SU-DHL-6 (cell line): ENCODE measurements at regions not wholly inside any gene's neighbourhood (a gene's known extent, or its start where the extent isn't known, plus 50 kb on each side); places are given as distances from the start of the nearest gene placed in this dataset.

Experiments
- H2AFZ ChIP-seq: fragments of 200-600 bp; sonication (generic); 2 replicates; pipeline ENCODE4 v1.6.1; 2014; ENCODE audit warnings: low read depth, mild to moderate bottlenecking, moderate library complexity, mixed read lengths, antibody characterized with exemption, low read length; ENCODE audit not compliant: severe bottlenecking
- H3F3A ChIP-seq: fragments of 200-600 bp; shearing (Covaris generic); 2 replicates; pipeline ENCODE4 v1.6.0; 2016; ENCODE audit warnings: antibody characterized with exemption, mild to moderate bottlenecking; ENCODE audit not compliant: insufficient read depth
- H3K27ac ChIP-seq: fragments of 200-600 bp; sonication (generic); 2 replicates; pipeline ENCODE4 v1.5.1; 2016; ENCODE audit warnings: low read depth, mild to moderate bottlenecking, low read length, moderate library complexity, mixed read lengths
- H3K27me3 ChIP-seq: fragments of 200-600 bp; sonication (generic), shearing (Covaris generic); 2 replicates; pipeline ENCODE4 v1.6.0; 2014; ENCODE audit warnings: mild to moderate bottlenecking, low read length
- H3K36me3 ChIP-seq: fragments of 200-600 bp; sonication (generic); 2 replicates; pipeline ENCODE4 v1.6.1; 2014; ENCODE audit warnings: mild to moderate bottlenecking, low read length, mixed read lengths
- H3K4me2 ChIP-seq: fragments of 300-600, 200-600 bp; shearing (Covaris generic), sonication (generic); 2 replicates; pipeline ENCODE4 v1.6.0; 2014; ENCODE audit warnings: low read length, low read depth, mild to moderate bottlenecking; ENCODE audit not compliant: poor library complexity, severe bottlenecking
- H3K4me3 ChIP-seq: fragments of 200-600 bp; sonication (generic); 2 replicates; pipeline ENCODE4 v1.5.1; 2014; ENCODE audit warnings: antibody characterized with exemption, low read length, mild to moderate bottlenecking, mixed read lengths; ENCODE audit not compliant: insufficient read depth, poor library complexity, severe bottlenecking
- H3K79me2 ChIP-seq: fragments of 200-600 bp; sonication (generic); 2 replicates; pipeline ENCODE4 v1.6.1; 2014; ENCODE audit warnings: mild to moderate bottlenecking, low read length, moderate library complexity; ENCODE audit not compliant: insufficient read depth
- H3K9ac ChIP-seq: fragments of 200-600 bp; sonication (generic); 2 replicates; pipeline ENCODE4 v1.7.0; 2014; ENCODE audit warnings: mild to moderate bottlenecking, low read length
- H3K9me2 ChIP-seq: fragments of 200-600 bp; sonication (generic); replicated peaks from 2 replicates; pipeline ENCODE4 v1.6.1; 2014; ENCODE audit warnings: low read length; ENCODE audit not compliant: insufficient read depth
- H3K9me3 ChIP-seq: fragments of 200-600 bp; sonication (generic); 2 replicates; pipeline ENCODE4 v1.6.1; 2014; ENCODE audit warnings: low read length, mixed read lengths; ENCODE audit not compliant: insufficient read depth
- H4K20me1 ChIP-seq: fragments of 200-600 bp; sonication (generic); 2 replicates; pipeline ENCODE4 v1.6.1; 2014; ENCODE audit warnings: low read depth, mild to moderate bottlenecking, antibody characterized with exemption, low read length, moderate library complexity, mixed read lengths
- EZH2phosphoT487 ChIP-seq: fragments of 200-600 bp; sonication (generic), shearing (Covaris generic); conservative IDR thresholded peaks from 2 replicates; pipeline ENCODE4 v1.6.1; 2018; ENCODE audit warnings: mild to moderate bottlenecking, antibody characterized with exemption, low read length, moderate library complexity, mixed read lengths
- TF ChIP-seq, protein P1 (sequence below): fragments of 200-600 bp; sonication (generic); IDR thresholded peaks from one replicate; pipeline ENCODE4 v1.5.1; 2017; ENCODE audit warnings: antibody characterized with exemption, mild to moderate bottlenecking, low read length, moderate library complexity; ENCODE audit not compliant: insufficient read depth, poor library complexity, severe bottlenecking

DNA sequence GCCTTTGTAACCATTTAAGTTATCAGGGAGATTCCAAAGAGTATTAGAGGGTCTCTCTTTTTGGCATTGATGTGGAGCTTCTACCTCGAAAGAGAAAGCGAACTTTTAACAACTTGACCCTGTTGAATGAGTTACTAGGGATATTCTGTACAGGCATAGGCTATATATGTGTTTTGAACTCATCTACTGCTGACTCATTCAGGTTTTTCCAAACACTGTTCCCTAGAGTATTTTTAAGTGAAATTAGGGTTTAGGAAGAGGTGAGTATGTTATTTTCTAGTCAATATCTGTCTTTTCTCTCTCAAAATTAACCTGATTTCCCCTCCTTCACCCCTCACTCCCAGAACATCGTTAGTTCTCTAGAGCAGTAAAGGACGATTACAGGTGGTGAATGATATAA is 228.1 kb upstream of the C2CD4B start:
- Histone ChIP-seq H3K79me2 (no peaks in the 10 kb centered on the region), H4K20me1 (no peaks in the 10 kb centered on the region), H3K9me2 (no peaks in the 10 kb centered on the region), H3K27ac (no peak overlapping the region), H3K4me2 (no peak overlapping the region), H3K9ac (no peak overlapping the region), H3F3A (no peaks in the 10 kb centered on the region), H3K27me3 (no peaks in the 10 kb centered on the region), H3K36me3 (no peaks in the 10 kb centered on the region), H3K4me3 (no peak overlapping the region), H3K9me3 (no peaks in the 10 kb centered on the region; the same call in 1 of the 2 replicates), H2AFZ (no peak overlapping the region)
- TF ChIP-seq, protein P1, sequence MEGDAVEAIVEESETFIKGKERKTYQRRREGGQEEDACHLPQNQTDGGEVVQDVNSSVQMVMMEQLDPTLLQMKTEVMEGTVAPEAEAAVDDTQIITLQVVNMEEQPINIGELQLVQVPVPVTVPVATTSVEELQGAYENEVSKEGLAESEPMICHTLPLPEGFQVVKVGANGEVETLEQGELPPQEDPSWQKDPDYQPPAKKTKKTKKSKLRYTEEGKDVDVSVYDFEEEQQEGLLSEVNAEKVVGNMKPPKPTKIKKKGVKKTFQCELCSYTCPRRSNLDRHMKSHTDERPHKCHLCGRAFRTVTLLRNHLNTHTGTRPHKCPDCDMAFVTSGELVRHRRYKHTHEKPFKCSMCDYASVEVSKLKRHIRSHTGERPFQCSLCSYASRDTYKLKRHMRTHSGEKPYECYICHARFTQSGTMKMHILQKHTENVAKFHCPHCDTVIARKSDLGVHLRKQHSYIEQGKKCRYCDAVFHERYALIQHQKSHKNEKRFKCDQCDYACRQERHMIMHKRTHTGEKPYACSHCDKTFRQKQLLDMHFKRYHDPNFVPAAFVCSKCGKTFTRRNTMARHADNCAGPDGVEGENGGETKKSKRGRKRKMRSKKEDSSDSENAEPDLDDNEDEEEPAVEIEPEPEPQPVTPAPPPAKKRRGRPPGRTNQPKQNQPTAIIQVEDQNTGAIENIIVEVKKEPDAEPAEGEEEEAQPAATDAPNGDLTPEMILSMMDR, result no peak
- no peak for TF ChIP-seq EZH2phosphoT487

DNA sequence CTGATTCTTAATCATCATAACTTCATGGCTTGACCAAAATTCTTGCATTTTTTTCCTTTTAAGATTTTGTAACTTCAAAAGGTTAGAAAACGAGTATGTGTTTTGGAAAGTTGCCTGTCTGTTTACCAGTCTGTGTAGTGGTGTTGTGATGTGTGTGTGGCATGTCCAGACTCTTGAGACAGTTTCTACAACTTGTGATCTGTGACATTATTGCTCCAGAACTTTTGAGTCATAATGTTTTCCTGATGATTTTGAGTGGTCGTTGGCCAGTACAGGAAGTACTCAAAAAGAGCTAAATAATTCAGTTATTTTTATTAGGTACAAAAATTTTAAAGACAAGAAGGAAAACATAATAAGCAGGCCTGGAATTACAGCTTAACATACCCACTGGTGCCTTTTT is 229.0 kb upstream of the C2CD4B start:
- H3K36me3 ChIP-seq, result no peaks in the 10 kb centered on the region
- no peaks in the 10 kb centered on the region for H4K20me1 ChIP-seq
- no peak overlapping the region for H3K4me3 ChIP-seq
- H3K79me2 ChIP-seq, result no peaks in the 10 kb centered on the region
- H3K4me2 ChIP-seq, result no peak overlapping the region
- H3K9ac ChIP-seq, result no peak overlapping the region
- H3K9me2 ChIP-seq, result no peaks in the 10 kb centered on the region
- H3K9me3 ChIP-seq, result no peaks in the 10 kb centered on the region; the same call in 1 of the 2 replicates
- no peaks in the 10 kb centered on the region for H3F3A ChIP-seq
- TF ChIP-seq EZH2phosphoT487, result no peak
- TF ChIP-seq, protein P1, result no peak
- no peak overlapping the region for H3K27ac ChIP-seq
- H3K27me3 ChIP-seq, result no peaks in the 10 kb centered on the region
- no peak overlapping the region for H2AFZ ChIP-seq

DNA sequence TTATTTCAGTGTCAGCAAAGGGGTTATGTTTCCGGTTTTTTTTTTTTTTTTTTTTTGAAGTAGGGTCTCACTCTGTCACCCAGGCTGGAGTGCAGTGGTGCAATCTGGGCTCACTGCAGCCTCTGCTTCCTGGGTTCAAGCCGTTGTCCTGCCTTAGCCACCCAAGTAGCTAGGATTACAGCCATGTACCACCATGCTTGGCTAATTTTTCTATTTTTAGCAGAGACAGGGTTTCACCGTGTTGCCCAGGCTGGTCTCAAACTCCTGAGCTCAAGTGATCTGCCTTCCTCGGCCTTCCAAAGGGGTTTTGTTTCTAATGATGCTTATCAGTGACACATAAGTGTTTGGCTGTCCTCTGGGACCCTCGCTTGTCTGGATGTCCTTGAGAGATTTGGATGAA is 235.7 kb upstream of the C2CD4B start:
- Histone ChIP-seq H3K4me2 (no peak overlapping the region), H3K79me2 (no peaks in the 10 kb centered on the region), H3K27ac (no peak overlapping the region), H3K9me3 (peaks cover 6% of the 10 kb centered on the region; the same call in 1 of the 2 replicates), H2AFZ (no peak overlapping the region), H3K4me3 (no peak overlapping the region), H3K36me3 (no peaks in the 10 kb centered on the region), H3F3A (no peaks in the 10 kb centered on the region), H4K20me1 (no peaks in the 10 kb centered on the region), H3K9ac (no peak overlapping the region), H3K9me2 (no peaks in the 10 kb centered on the region), H3K27me3 (no peaks in the 10 kb centered on the region)
- no peak for TF ChIP-seq EZH2phosphoT487
- TF ChIP-seq, protein P1, result no peak

DNA sequence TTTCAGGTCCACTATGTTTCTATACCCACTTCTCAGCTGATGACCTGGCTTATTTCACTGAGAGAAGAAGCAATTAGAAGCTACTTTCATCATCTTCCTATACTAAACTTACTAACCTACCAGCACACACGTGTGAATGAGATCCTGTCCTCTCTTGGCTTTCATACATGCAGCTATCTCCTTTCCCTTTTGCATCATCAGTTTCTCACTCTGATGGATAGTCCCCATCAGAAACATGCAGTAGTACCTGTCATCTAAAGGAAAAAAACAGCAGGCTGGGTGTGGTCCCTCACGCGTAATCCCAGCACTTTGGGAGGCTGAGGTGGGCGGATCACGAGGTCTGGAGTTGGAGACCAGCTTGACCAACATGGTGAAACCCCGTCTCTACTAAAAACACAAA is 237.6 kb upstream of the C2CD4B start:
- no peak overlapping the region for H3K4me2 ChIP-seq
- no peak for TF ChIP-seq EZH2phosphoT487
- TF ChIP-seq, protein P1, result no peak
- H3K9ac ChIP-seq, result no peak overlapping the region
- no peaks in the 10 kb centered on the region for H3K9me2 ChIP-seq
- H3F3A ChIP-seq, result no peaks in the 10 kb centered on the region
- H3K36me3 ChIP-seq, result no peaks in the 10 kb centered on the region
- no peak overlapping the region for H3K4me3 ChIP-seq
- peaks cover 6% of the 10 kb centered on the region; the same call in 1 of the 2 replicates for H3K9me3 ChIP-seq
- no peak overlapping the region for H3K27ac ChIP-seq
- H2AFZ ChIP-seq, result no peak overlapping the region
- no peaks in the 10 kb centered on the region for H3K27me3 ChIP-seq
- H4K20me1 ChIP-seq, result no peaks in the 10 kb centered on the region
- H3K79me2 ChIP-seq, result no peaks in the 10 kb centered on the region
